Suprapubic skin (tissue), 2 donors: ENCODE measurements at regions not wholly inside any gene's neighbourhood (a gene's known extent, or its start where the extent isn't known, plus 50 kb on each side); places are given as distances from the start of the nearest gene placed in this dataset.

Experiments
- EP300 ChIP-seq: sonication (generic); formaldehyde crosslinking; IDR thresholded peaks from one replicate; pipeline ENCODE4 v1.6.1; 2017; ENCODE audit warnings: antibody characterized with exemption
- POLR2A ChIP-seq, 2 donors: fragments of 450-650 bp; IDR thresholded peaks; one replicate each; pipeline ENCODE4 v1.6.1; 2017; ENCODE audit warnings: antibody characterized with exemption in 2 of 2, mild to moderate bottlenecking in 2 of 2, moderate library complexity in 2 of 2

DNA sequence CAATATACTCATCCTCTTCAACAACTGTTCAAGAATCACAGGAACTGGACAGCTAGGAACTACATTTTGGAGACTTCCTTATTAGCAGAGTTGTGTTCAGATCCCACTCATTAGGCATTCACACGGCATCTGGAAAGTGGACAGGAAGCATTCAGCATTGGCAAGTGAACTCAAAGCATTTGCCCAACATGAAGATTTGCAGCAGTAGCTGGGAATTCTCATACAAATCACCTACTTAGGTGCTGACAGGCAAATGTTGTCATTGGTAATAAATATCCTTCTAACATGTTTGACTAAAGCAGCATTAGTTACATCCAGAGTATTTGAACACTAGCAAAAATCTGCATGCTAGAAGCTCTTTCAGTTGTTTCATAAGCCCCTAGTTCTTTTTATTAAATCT is 350.8 kb downstream of the PTH2R start:
- TF ChIP-seq POLR2A (IDR thresholded peaks at IDR 0.05) (no peak), EP300 (no peak)
